Activated naive CD4-positive, alpha-beta T cell treated with anti-CD3 and anti-CD28 coated beads for 36 hours (primary cell): ENCODE measurements at regions not wholly inside any gene's neighbourhood (a gene's known extent, or its start where the extent isn't known, plus 50 kb on each side); places are given as distances from the start of the nearest gene placed in this dataset.
"Not testable (repeated sequence)": the region's sequence is repeated elsewhere in the genome, so short reads cannot be mapped to it uniquely, and the experiment has no call there.

ENCODE experiments used
- CTCF ChIA-PET: fragments of 350-600 bp; sonication (Branson Sonifier 250); formaldehyde crosslinking; loops from one replicate; lab custom pipeline; 2021; ENCODE audit warnings: antibody characterized with exemption; lab: Charles Lee
- DNase-seq: peaks from one replicate; pipeline ENCODE4 v3.0.0-alpha.2; 2020
- H3K27ac Mint-ChIP-seq: one replicate; pipeline ENCODE4 v1.8.0; 2021; ENCODE audit warnings: mild to moderate bottlenecking, mixed read lengths
- H3K27me3 Mint-ChIP-seq: one replicate; pipeline ENCODE4 v1.8.0; 2021; ENCODE audit warnings: low read depth, mixed read lengths
- H3K36me3 Mint-ChIP-seq: one replicate; pipeline ENCODE4 v1.8.0; 2021; ENCODE audit warnings: low read depth, mixed read lengths
- H3K4me1 Mint-ChIP-seq: one replicate; pipeline ENCODE4 v1.8.0; 2021; ENCODE audit warnings: low read depth, mixed read lengths
- H3K4me3 Mint-ChIP-seq: one replicate; pipeline ENCODE4 v1.8.0; 2021; ENCODE audit warnings: mild to moderate bottlenecking, moderate library complexity, mixed read lengths
- H3K9me3 Mint-ChIP-seq: one replicate; pipeline ENCODE4 v1.8.0; 2021; ENCODE audit warnings: mixed read lengths
- intact Hi-C: fragments of 100-400 bp; cut with micrococcal nuclease; formaldehyde crosslinking; loops from one replicate; pipeline ENCODE4 v1.15.1; 2023

GRCh38 chr12:125330645-125331341 lies 265.6 kb downstream of the AACS start:
- CTCF ChIA-PET = interaction anchor here (0.6 to 1.9 kb wide), 12 partner anchors 8 to 439 kb away, joined by 3 to 6 read pairs (median 4); no protein-coding TSS in a partner anchor
- H3K4me1 Mint-ChIP-seq = no peaks in the 10 kb centered on the region
- peaks cover 4% of the 10 kb centered on the region for H3K9me3 Mint-ChIP-seq
- peak; percentile 56 for DNase-seq
- H3K4me3 Mint-ChIP-seq = no peak overlapping the region
- no peak overlapping the region for H3K27ac Mint-ChIP-seq
- no peaks in the 10 kb centered on the region for H3K36me3 Mint-ChIP-seq
- peaks cover 22% of the 10 kb centered on the region for H3K27me3 Mint-ChIP-seq
- intact Hi-C loops = loop anchor here (1.0 to 2.0 kb wide), 2 partner anchors 73 to 148 kb away; no protein-coding TSS in a partner anchor

GRCh38 chr12:125331342-125332052 lies 266.3 kb downstream of the AACS start:
- peaks cover 22% of the 10 kb centered on the region for H3K27me3 Mint-ChIP-seq
- no peak overlapping the region for H3K4me3 Mint-ChIP-seq
- no peak for DNase-seq
- CTCF ChIA-PET = interaction anchor here (0.6 to 1.9 kb wide), 16 partner anchors 8 to 199 kb away, joined by 3 to 6 read pairs (median 4); no protein-coding TSS in a partner anchor
- no peaks in the 10 kb centered on the region for H3K4me1 Mint-ChIP-seq
- no peak overlapping the region for H3K27ac Mint-ChIP-seq
- H3K9me3 Mint-ChIP-seq = peaks cover 4% of the 10 kb centered on the region
- intact Hi-C loops = loop anchor here (1.0 to 2.0 kb wide), 2 partner anchors 72 to 149 kb away; no protein-coding TSS in a partner anchor
- no peaks in the 10 kb centered on the region for H3K36me3 Mint-ChIP-seq

GRCh38 chr12:125332900-125333299 lies 267.7 kb downstream of the AACS start:
- CTCF ChIA-PET = interaction anchor here (0.6 kb wide), 2 partner anchors 11 to 64 kb away, joined by 3 to 4 read pairs; no protein-coding TSS in a partner anchor
- no peak for DNase-seq
- Mint-ChIP-seq H3K9me3 (peaks cover 4% of the 10 kb centered on the region), H3K36me3 (no peaks in the 10 kb centered on the region), H3K4me3 (no peak overlapping the region), H3K4me1 (no peaks in the 10 kb centered on the region), H3K27ac (no peak overlapping the region), H3K27me3 (peaks cover 19% of the 10 kb centered on the region)
- intact Hi-C loops = no loop called here

GRCh38 chr12:125336246-125336645 lies 271.0 kb downstream of the AACS start:
- DNase-seq = no peak
- no peaks in the 10 kb centered on the region for H3K36me3 Mint-ChIP-seq
- no peaks in the 10 kb centered on the region for H3K9me3 Mint-ChIP-seq
- CTCF ChIA-PET = interaction anchor here (1.0 kb wide), 1 partner anchor 10 kb away, joined by 4 read pairs; no protein-coding TSS in a partner anchor
- no peaks in the 10 kb centered on the region for H3K4me1 Mint-ChIP-seq
- H3K27me3 Mint-ChIP-seq = peaks cover 4% of the 10 kb centered on the region
- no peak overlapping the region for H3K4me3 Mint-ChIP-seq
- H3K27ac Mint-ChIP-seq = no peak overlapping the region
- intact Hi-C loops = no loop called here

GRCh38 chr12:125340791-125341190 lies 275.6 kb downstream of the AACS start:
- CTCF ChIA-PET = interaction anchor here (0.7 to 1.2 kb wide), 3 partner anchors 9 to 203 kb away, joined by 3 to 4 read pairs (median 3); no protein-coding TSS in a partner anchor
- H3K27ac Mint-ChIP-seq = no peak overlapping the region
- H3K27me3 Mint-ChIP-seq = peaks cover 10% of the 10 kb centered on the region
- H3K4me3 Mint-ChIP-seq = no peak overlapping the region
- no peaks in the 10 kb centered on the region for H3K36me3 Mint-ChIP-seq
- no peaks in the 10 kb centered on the region for H3K9me3 Mint-ChIP-seq
- H3K4me1 Mint-ChIP-seq = no peaks in the 10 kb centered on the region
- intact Hi-C loops = no loop called here
- DNase-seq = no peak

- intact Hi-C loops = no loop called here
- Mint-ChIP-seq H3K4me3 (no peak overlapping the region), H3K36me3 (no peaks in the 10 kb centered on the region), H3K27me3 (peaks cover 10% of the 10 kb centered on the region), H3K9me3 (no peaks in the 10 kb centered on the region), H3K27ac (no peak overlapping the region), H3K4me1 (no peaks in the 10 kb centered on the region)
- CTCF ChIA-PET = interaction anchor here (0.7 to 1.2 kb wide), 3 partner anchors 10 to 203 kb away, joined by 3 to 4 read pairs (median 3); no protein-coding TSS in a partner anchor
- no peak for DNase-seq
These were observed 276.2 kb downstream of the AACS start for GRCh38 chr12:125341422-125341821.

GRCh38 chr12:125343649-125344048 lies 278.4 kb downstream of the AACS start:
- Mint-ChIP-seq H3K4me1 (no peaks in the 10 kb centered on the region), H3K9me3 (no peaks in the 10 kb centered on the region), H3K27me3 (peaks cover 13% of the 10 kb centered on the region), H3K27ac (no peak overlapping the region), H3K36me3 (no peaks in the 10 kb centered on the region), H3K4me3 (no peak overlapping the region)
- intact Hi-C loops = no loop called here
- CTCF ChIA-PET = interaction anchor here (1.0 kb wide), 1 partner anchor 10 kb away, joined by 3 read pairs; no protein-coding TSS in a partner anchor
- no peak for DNase-seq

- no peak for DNase-seq
- H3K36me3 Mint-ChIP-seq = no peaks in the 10 kb centered on the region
- H3K4me1 Mint-ChIP-seq = no peaks in the 10 kb centered on the region
- CTCF ChIA-PET = interaction anchor here (1.0 kb wide), 1 partner anchor 15 kb away, joined by 6 read pairs; no protein-coding TSS in a partner anchor
- no peak overlapping the region for H3K27ac Mint-ChIP-seq
- peaks cover 15% of the 10 kb centered on the region for H3K27me3 Mint-ChIP-seq
- intact Hi-C loops = no loop called here
- H3K4me3 Mint-ChIP-seq = no peak overlapping the region
- no peaks in the 10 kb centered on the region for H3K9me3 Mint-ChIP-seq
These were observed 281.1 kb downstream of the AACS start for GRCh38 chr12:125346362-125346761.

- H3K9me3 Mint-ChIP-seq = no peaks in the 10 kb centered on the region
- H3K4me1 Mint-ChIP-seq = no peaks in the 10 kb centered on the region
- no peak for DNase-seq
- H3K27me3 Mint-ChIP-seq = peaks cover 7% of the 10 kb centered on the region
- no peak overlapping the region for H3K27ac Mint-ChIP-seq
- CTCF ChIA-PET = no interaction called here
- no peaks in the 10 kb centered on the region for H3K36me3 Mint-ChIP-seq
- no peak overlapping the region for H3K4me3 Mint-ChIP-seq
- intact Hi-C loops = no loop called here
These were observed 286.6 kb downstream of the AACS start for GRCh38 chr12:125351788-125352187.

- H3K4me1 Mint-ChIP-seq, H3K9me3 Mint-ChIP-seq, DNase-seq, H3K27ac Mint-ChIP-seq, H3K4me3 Mint-ChIP-seq, intact Hi-C loops, H3K27me3 Mint-ChIP-seq, H3K36me3 Mint-ChIP-seq, CTCF ChIA-PET: not testable (repeated sequence)
These were observed 287.8 kb downstream of the AACS start for GRCh38 chr12:125353002-125353401.

GRCh38 chr12:125353871-125354270 lies 288.6 kb downstream of the AACS start:
- Mint-ChIP-seq H3K27me3 (peaks cover 4% of the 10 kb centered on the region), H3K4me3 (no peak overlapping the region), H3K36me3 (no peaks in the 10 kb centered on the region), H3K4me1 (no peaks in the 10 kb centered on the region), H3K9me3 (no peaks in the 10 kb centered on the region), H3K27ac (no peak overlapping the region)
- CTCF ChIA-PET = interaction anchor here (1.0 kb wide), 1 partner anchor 62 kb away, joined by 3 read pairs; no protein-coding TSS in a partner anchor
- intact Hi-C loops = no loop called here
- no peak for DNase-seq

- Mint-ChIP-seq H3K27ac (no peak overlapping the region), H3K9me3 (no peaks in the 10 kb centered on the region), H3K27me3 (peaks cover 4% of the 10 kb centered on the region), H3K4me3 (no peak overlapping the region), H3K36me3 (no peaks in the 10 kb centered on the region), H3K4me1 (no peaks in the 10 kb centered on the region)
- CTCF ChIA-PET = no interaction called here
- DNase-seq = no peak
- intact Hi-C loops = no loop called here
These were observed 290.4 kb downstream of the AACS start for GRCh38 chr12:125355614-125356013.
